ENCODE measurements at regions not wholly inside any gene's neighbourhood (a gene's known extent, or its start where the extent isn't known, plus 50 kb on each side); places are given as distances from the start of the nearest gene placed in this dataset.

GRCh38 chr12:18207266-18207665 is 54.1 kb upstream of the PIK3C2G start:
- no peak for DNase-seq (ENCODE audit: low read depth, low spot score)
- H3K27ac Mint-ChIP-seq (ENCODE audit: unreplicated experiment) = no peak overlapping the region
- H3K4me1 Mint-ChIP-seq = no peaks in the 10 kb centered on the region
- no peaks in the 10 kb centered on the region for H3K27me3 Mint-ChIP-seq (ENCODE audit: low read depth)
- H3K36me3 Mint-ChIP-seq (ENCODE audit: low read depth) = no peaks in the 10 kb centered on the region
- H3K4me3 Mint-ChIP-seq = no peak overlapping the region
- no peaks in the 10 kb centered on the region for H3K9me3 Mint-ChIP-seq
- no peak for TF ChIP-seq CTCF (conservative IDR thresholded peaks at IDR 0.05)

DNA sequence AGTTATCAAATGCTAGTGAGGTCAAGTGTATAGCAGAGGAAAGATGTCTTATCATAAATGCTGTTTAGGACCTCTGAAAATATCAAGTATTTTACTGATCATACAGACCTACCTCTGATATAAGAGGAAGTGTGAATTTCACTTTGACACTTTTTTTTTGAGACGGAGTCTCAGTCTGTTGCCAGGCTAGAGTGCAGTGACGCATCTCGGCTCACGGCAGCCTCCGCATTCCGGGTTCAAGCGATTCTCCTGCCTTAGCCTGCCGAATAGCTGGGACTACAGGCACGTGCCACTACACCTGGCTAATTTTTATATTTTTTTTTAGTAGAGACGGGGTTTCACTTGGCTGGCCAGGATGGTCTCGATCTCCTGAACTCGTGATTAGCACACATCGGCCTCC is 55.1 kb upstream of the PIK3C2G start:
- no peak for DNase-seq (ENCODE audit: low read depth, low spot score)
- Mint-ChIP-seq H3K4me1 (no peaks in the 10 kb centered on the region), H3K9me3 (no peaks in the 10 kb centered on the region), H3K27ac (ENCODE audit: unreplicated experiment) (no peak overlapping the region), H3K4me3 (no peak overlapping the region), H3K27me3 (ENCODE audit: low read depth) (no peaks in the 10 kb centered on the region), H3K36me3 (ENCODE audit: low read depth) (no peaks in the 10 kb centered on the region)
- TF ChIP-seq CTCF (conservative IDR thresholded peaks at IDR 0.05) = no peak

DNA sequence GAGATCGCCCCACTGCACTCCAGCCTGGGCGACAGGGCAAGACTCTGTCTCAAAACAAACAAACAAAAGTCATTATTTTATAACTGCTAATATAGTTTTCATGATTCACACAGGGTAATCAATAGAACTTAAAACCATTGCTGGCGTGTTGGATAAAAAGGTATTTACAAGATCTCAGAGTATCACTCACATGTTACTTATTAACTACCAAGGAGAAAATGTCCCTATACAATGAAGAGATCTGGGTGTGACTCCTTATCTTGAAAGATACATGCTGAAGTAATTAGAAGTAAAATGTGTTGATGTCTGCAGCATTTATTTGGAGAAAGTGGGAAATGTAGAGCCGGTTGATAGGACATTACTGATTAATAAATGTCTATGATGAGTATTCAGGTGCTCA is 57.3 kb upstream of the PIK3C2G start:
- H3K27ac Mint-ChIP-seq (ENCODE audit: unreplicated experiment) = no peak overlapping the region
- H3K4me1 Mint-ChIP-seq = no peaks in the 10 kb centered on the region
- H3K27me3 Mint-ChIP-seq (ENCODE audit: low read depth) = no peaks in the 10 kb centered on the region
- no peaks in the 10 kb centered on the region for H3K9me3 Mint-ChIP-seq
- no peaks in the 10 kb centered on the region for H3K36me3 Mint-ChIP-seq (ENCODE audit: low read depth)
- H3K4me3 Mint-ChIP-seq = no peak overlapping the region
- no peak for TF ChIP-seq CTCF (conservative IDR thresholded peaks at IDR 0.05)
- DNase-seq (ENCODE audit: low read depth, low spot score) = no peak

DNA sequence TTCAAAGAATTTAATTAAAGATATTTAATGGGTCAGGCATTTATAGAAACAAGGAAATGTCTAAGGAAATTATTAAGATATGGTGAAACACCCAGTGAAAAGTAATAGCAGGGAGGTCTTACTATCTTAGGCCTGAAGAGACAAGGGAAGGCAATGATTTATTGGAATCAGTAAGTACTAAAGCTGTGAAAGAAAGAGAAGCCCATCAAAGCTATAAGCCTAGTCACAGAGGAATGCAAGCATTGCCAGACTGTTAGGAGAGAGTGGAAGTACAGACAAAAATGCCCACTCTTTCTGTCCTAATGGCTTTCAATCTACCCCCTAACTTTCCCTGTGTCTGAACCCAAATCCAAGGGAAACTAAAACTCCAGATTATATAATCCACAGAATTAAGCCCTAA is 69.2 kb upstream of the PIK3C2G start:
- no peaks in the 10 kb centered on the region for H3K27me3 Mint-ChIP-seq (ENCODE audit: low read depth)
- H3K27ac Mint-ChIP-seq (ENCODE audit: unreplicated experiment) = no peak overlapping the region
- peaks cover 5% of the 10 kb centered on the region for H3K9me3 Mint-ChIP-seq
- no peaks in the 10 kb centered on the region for H3K4me1 Mint-ChIP-seq
- DNase-seq (ENCODE audit: low read depth, low spot score) = no peak
- no peak overlapping the region for H3K4me3 Mint-ChIP-seq
- no peaks in the 10 kb centered on the region for H3K36me3 Mint-ChIP-seq (ENCODE audit: low read depth)
- TF ChIP-seq CTCF (conservative IDR thresholded peaks at IDR 0.05) = no peak

DNA sequence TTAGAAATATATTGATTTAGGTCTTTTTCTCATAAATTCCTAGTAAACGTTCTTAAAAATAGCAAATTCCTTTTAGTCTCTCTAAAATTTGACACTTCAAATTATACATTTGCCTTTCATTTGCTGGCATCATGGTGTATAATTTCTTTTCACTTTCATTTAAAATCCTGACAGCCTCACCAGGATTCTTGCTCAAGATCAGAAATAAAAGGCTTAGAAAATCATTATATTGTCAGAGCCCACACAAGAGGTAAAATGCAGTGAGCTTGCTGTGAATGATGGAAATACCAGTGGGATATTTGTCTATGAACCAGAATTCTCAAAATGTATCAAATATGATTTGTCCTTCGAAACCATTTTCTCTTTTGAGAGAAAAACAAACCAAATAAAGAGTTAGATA is 78.2 kb upstream of the PIK3C2G start:
- no peak for TF ChIP-seq CTCF (conservative IDR thresholded peaks at IDR 0.05)
- no peak for DNase-seq (ENCODE audit: low read depth, low spot score)
- Mint-ChIP-seq H3K4me1 (no peaks in the 10 kb centered on the region), H3K27ac (ENCODE audit: unreplicated experiment) (no peak overlapping the region), H3K36me3 (ENCODE audit: low read depth) (no peaks in the 10 kb centered on the region), H3K9me3 (no peaks in the 10 kb centered on the region), H3K4me3 (no peak overlapping the region), H3K27me3 (ENCODE audit: low read depth) (no peaks in the 10 kb centered on the region)

DNA sequence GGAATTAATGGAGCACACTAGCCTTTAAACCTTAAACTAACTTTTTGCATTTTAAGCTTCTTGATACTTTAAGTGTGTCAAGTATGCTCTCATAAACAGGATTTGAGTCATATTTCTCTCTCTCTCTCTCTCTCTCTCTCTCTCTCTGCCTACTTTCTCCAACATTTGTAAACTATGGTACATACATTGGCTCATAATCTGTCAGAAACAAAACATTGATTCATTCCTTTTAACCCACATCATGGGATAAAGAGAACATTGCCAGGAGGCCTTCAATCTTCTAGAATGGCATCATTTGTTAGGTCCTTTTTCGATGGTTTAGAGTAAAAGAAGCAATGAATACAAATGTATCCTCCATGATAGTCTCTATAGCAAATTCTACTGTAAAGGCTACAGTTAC is 81.6 kb upstream of the RERGL start:
- H3K4me3 Mint-ChIP-seq = no peak overlapping the region

More for the DNA sequence above, 81.6 kb upstream of the RERGL start:
- DNase-seq (ENCODE audit: low read depth, low spot score) = no peak
- no peak overlapping the region for H3K27ac Mint-ChIP-seq (ENCODE audit: unreplicated experiment)
- peaks cover 4% of the 10 kb centered on the region for H3K9me3 Mint-ChIP-seq
- no peak for TF ChIP-seq CTCF (conservative IDR thresholded peaks at IDR 0.05)
- H3K36me3 Mint-ChIP-seq (ENCODE audit: low read depth) = no peaks in the 10 kb centered on the region
- H3K27me3 Mint-ChIP-seq (ENCODE audit: low read depth) = no peaks in the 10 kb centered on the region
- H3K4me1 Mint-ChIP-seq = no peaks in the 10 kb centered on the region

Measured in neural crest cell (in vitro differentiated cells).